ENCODE measurements at regions not wholly inside any gene's neighbourhood (a gene's known extent, or its start where the extent isn't known, plus 50 kb on each side); places are given as distances from the start of the nearest gene placed in this dataset.

- TF ChIP-seq, protein P1, sequence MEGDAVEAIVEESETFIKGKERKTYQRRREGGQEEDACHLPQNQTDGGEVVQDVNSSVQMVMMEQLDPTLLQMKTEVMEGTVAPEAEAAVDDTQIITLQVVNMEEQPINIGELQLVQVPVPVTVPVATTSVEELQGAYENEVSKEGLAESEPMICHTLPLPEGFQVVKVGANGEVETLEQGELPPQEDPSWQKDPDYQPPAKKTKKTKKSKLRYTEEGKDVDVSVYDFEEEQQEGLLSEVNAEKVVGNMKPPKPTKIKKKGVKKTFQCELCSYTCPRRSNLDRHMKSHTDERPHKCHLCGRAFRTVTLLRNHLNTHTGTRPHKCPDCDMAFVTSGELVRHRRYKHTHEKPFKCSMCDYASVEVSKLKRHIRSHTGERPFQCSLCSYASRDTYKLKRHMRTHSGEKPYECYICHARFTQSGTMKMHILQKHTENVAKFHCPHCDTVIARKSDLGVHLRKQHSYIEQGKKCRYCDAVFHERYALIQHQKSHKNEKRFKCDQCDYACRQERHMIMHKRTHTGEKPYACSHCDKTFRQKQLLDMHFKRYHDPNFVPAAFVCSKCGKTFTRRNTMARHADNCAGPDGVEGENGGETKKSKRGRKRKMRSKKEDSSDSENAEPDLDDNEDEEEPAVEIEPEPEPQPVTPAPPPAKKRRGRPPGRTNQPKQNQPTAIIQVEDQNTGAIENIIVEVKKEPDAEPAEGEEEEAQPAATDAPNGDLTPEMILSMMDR (IDR thresholded peaks at IDR 0.05), result no peak
- TF ChIP-seq POLR2A (IDR thresholded peaks at IDR 0.05) (no peak), EP300 (IDR thresholded peaks at IDR 0.05) (no peak)
These were observed 163.6 kb upstream of the SMIM23 start for GRCh38 chr5:171622010-171622409.
